ENCODE measurements at regions not wholly inside any gene's neighbourhood (a gene's known extent, or its start where the extent isn't known, plus 50 kb on each side); places are given as distances from the start of the nearest gene placed in this dataset.

DNA sequence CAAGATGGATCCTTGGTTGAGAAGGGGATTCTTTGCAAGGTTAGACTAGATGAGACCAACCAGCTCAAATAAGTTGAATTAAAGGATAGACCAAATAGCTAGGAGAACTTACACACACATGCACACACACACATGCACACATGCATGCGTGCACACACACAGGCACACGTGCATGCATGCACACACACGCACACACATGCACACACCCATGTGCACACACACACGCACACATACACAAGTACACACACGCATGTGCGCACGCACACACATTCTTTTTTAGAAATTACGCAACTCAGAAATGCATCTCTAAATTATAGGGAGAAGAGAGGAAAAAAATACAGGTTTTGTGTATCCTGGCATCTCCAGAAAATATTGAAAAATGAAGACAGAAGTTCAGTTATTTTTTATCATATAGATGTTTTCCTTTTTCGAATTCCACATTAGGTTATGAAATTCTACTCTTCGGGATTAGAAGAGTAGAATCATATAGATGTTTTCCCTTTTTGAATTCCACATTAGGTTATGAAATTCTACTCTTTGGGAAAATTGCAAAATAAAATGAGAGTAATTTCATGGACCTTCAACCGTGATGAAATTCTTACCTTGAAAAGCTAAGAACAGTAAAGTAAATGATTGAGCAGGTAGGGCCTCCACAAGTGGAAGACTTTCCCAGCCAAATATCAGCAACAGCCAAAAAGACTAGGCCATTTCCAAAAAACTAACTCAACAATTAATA, 243.2 kb upstream of the USP25 start:
- TF ChIP-seq, protein P1, sequence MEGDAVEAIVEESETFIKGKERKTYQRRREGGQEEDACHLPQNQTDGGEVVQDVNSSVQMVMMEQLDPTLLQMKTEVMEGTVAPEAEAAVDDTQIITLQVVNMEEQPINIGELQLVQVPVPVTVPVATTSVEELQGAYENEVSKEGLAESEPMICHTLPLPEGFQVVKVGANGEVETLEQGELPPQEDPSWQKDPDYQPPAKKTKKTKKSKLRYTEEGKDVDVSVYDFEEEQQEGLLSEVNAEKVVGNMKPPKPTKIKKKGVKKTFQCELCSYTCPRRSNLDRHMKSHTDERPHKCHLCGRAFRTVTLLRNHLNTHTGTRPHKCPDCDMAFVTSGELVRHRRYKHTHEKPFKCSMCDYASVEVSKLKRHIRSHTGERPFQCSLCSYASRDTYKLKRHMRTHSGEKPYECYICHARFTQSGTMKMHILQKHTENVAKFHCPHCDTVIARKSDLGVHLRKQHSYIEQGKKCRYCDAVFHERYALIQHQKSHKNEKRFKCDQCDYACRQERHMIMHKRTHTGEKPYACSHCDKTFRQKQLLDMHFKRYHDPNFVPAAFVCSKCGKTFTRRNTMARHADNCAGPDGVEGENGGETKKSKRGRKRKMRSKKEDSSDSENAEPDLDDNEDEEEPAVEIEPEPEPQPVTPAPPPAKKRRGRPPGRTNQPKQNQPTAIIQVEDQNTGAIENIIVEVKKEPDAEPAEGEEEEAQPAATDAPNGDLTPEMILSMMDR (IDR thresholded peaks at IDR 0.05) = no peak
- TF ChIP-seq EZH2 (IDR thresholded peaks at IDR 0.05) = no peak

Data from neural progenitor cell (in vitro differentiated cells).